Body of pancreas (tissue), 4 donors: ENCODE measurements at regions not wholly inside any gene's neighbourhood (a gene's known extent, or its start where the extent isn't known, plus 50 kb on each side); places are given as distances from the start of the nearest gene placed in this dataset.

Experiments
- ATAC-seq: fragments of 150-250 bp; one replicate; pipeline ENCODE4 v1.9.1; 2016
- DNase-seq, 4 donors: peaks; one replicate each; pipeline ENCODE4 v3.0.0-alpha.2; 2019
- H3K27ac ChIP-seq, 4 donors: fragments of 200-600 bp; sonication (generic); 1 replicate in 3 of 4; 2 replicates in 1 of 4; pipeline versions ENCODE4 v1.5.1 to v1.6.1; 2016 to 2019; ENCODE audit warnings: mild to moderate bottlenecking in 1 of 4, mixed read lengths in 1 of 4, moderate library complexity in 1 of 4
- H3K27me3 ChIP-seq, 2 donors: fragments of 200-600 bp; sonication (generic); one replicate each; pipeline ENCODE4 v1.6.0; 2016; ENCODE audit warnings: mild to moderate bottlenecking in 1 of 2
- H3K36me3 ChIP-seq, 2 donors: fragments of 200-600 bp; sonication (generic); replicated peaks in 1 of 2; 2 replicates each; pipeline ENCODE4 v1.5.1; 2016; ENCODE audit warnings: low read depth in 2 of 2; ENCODE audit not compliant: insufficient read depth in 1 of 2
- H3K4me1 ChIP-seq: fragments of 200-600 bp; sonication (generic); one replicate; pipeline ENCODE4 v1.6.0; 2016
- H3K4me3 ChIP-seq, 2 donors: fragments of 200-600 bp; sonication (generic); 1 replicate in 1 of 2; 2 replicates in 1 of 2; pipeline ENCODE4 v1.5.1; 2016 to 2019
- H3K9me3 ChIP-seq, 3 donors: fragments of 200-600 bp; sonication (generic); 1 replicate in 2 of 3; 2 replicates in 1 of 3; pipeline ENCODE4 v1.5.1; 2016
- CTCF ChIP-seq, 7 experiments: fragments of 450-650 bp in 4 of 7; fragments of 200-600 bp in 3 of 7; sonication (generic) in 3 of 7; IDR thresholded peaks; one replicate each; pipeline ENCODE4 v1.5.1; 2016 to 2019; ENCODE audit warnings: antibody characterized with exemption in 7 of 7
- POLR2A ChIP-seq, 3 donors: fragments of 450-650 bp; IDR thresholded peaks; one replicate each; pipeline ENCODE4 v1.6.1; 2016; ENCODE audit warnings: antibody characterized with exemption in 3 of 3, mild to moderate bottlenecking in 2 of 3
- WGBS, 2 donors: methylation state at CpG; one replicate each; pipeline ENCODE4 v1.1.5; 2017; 5-methylcytosine and 5-hydroxymethylcytosine counted together
- intact Hi-C: fragments of 100-400 bp; cut with DNase I; formaldehyde crosslinking; loops from one replicate; pipeline ENCODE4 v1.15.1; 2023

- intact Hi-C loops, result no loop called here
- WGBS, 2 donors, result 63 to 66% methylated on average over 4 of the region's 4 CpGs
- DNase-seq (no peak), ATAC-seq (no peak)
- Histone ChIP-seq H3K36me3 (no peaks in the 10 kb centered on the region), H3K9me3 (no peaks in the 10 kb centered on the region), H3K4me3 (no peak overlapping the region), H3K27ac (no peak overlapping the region), H3K27me3 (no peaks in the 10 kb centered on the region), H3K4me1 (no peaks in the 10 kb centered on the region)
- TF ChIP-seq CTCF (IDR thresholded peaks at IDR 0.05) (no peak), POLR2A (IDR thresholded peaks at IDR 0.05) (no peak)
Observed at GRCh38 chr13:74528734-74529513, 394.7 kb upstream of the KLF12 start.

- Histone ChIP-seq H3K36me3 (no peaks in the 10 kb centered on the region), H3K4me3 (no peak overlapping the region), H3K9me3 (no peaks in the 10 kb centered on the region), H3K27me3 (no peaks in the 10 kb centered on the region), H3K27ac (no peak overlapping the region), H3K4me1 (no peaks in the 10 kb centered on the region)
- 5 to 14% methylated on average over 2 of the region's 2 CpGs for WGBS, 2 donors
- TF ChIP-seq CTCF (IDR thresholded peaks at IDR 0.05) (no peak), POLR2A (IDR thresholded peaks at IDR 0.05) (no peak)
- intact Hi-C loops, result no loop called here
- DNase-seq (no peak), ATAC-seq (no peak)
Observed at GRCh38 chr13:74523057-74523456, 388.9 kb upstream of the KLF12 start.

- Histone ChIP-seq H3K27ac (no peak overlapping the region), H3K4me3 (no peak overlapping the region), H3K9me3 (no peaks in the 10 kb centered on the region), H3K36me3 (no peaks in the 10 kb centered on the region), H3K4me1 (no peaks in the 10 kb centered on the region), H3K27me3 (no peaks in the 10 kb centered on the region)
- TF ChIP-seq POLR2A (IDR thresholded peaks at IDR 0.05) (no peak), CTCF (IDR thresholded peaks at IDR 0.05) (no peak)
- WGBS, 2 donors, result 61 to 63% methylated on average over 3 of the region's 3 CpGs
- DNase-seq, result no peak
- intact Hi-C loops, result no loop called here
- no peak for ATAC-seq
Observed at GRCh38 chr13:74511523-74511922, 377.3 kb upstream of the KLF12 start.

- Histone ChIP-seq H3K27ac (no peak overlapping the region), H3K27me3 (no peaks in the 10 kb centered on the region), H3K9me3 (no peaks in the 10 kb centered on the region), H3K36me3 (no peaks in the 10 kb centered on the region), H3K4me1 (no peaks in the 10 kb centered on the region), H3K4me3 (no peak overlapping the region)
- DNase-seq (no peak), ATAC-seq (no peak)
- TF ChIP-seq CTCF (IDR thresholded peaks at IDR 0.05), result no peak
- no peak for TF ChIP-seq POLR2A (IDR thresholded peaks at IDR 0.05)
- intact Hi-C loops, result no loop called here
- WGBS, 2 donors, result 48% methylated on average over 3 of the region's 3 CpGs
Observed at GRCh38 chr13:74487091-74487722, 353.0 kb upstream of the KLF12 start.

GRCh38 chr13:74485757-74486156 lies 351.6 kb upstream of the KLF12 start:
- DNase-seq (no peak), ATAC-seq (no peak)
- TF ChIP-seq CTCF (IDR thresholded peaks at IDR 0.05) (no peak), POLR2A (IDR thresholded peaks at IDR 0.05) (no peak)
- intact Hi-C loops, result no loop called here
- H3K36me3 ChIP-seq, result no peaks in the 10 kb centered on the region
- no peaks in the 10 kb centered on the region for H3K9me3 ChIP-seq
- H3K4me3 ChIP-seq, result no peak overlapping the region
- H3K27ac ChIP-seq, result no peak overlapping the region
- no peaks in the 10 kb centered on the region for H3K4me1 ChIP-seq
- 36 to 45% methylated on average over 1 of the region's 1 CpG for WGBS, 2 donors
- no peaks in the 10 kb centered on the region for H3K27me3 ChIP-seq
